Activated T-helper 17 cell treated with anti-CD3 and anti-CD28 coated beads, Interleukin-2, amount 50 U/mL, for 72 hours (primary cell): ENCODE measurements at regions not wholly inside any gene's neighbourhood (a gene's known extent, or its start where the extent isn't known, plus 50 kb on each side); places are given as distances from the start of the nearest gene placed in this dataset.

Experiments
- ATAC-seq: fragments of 150-1000 bp; cut with Tn5 transposase; replicated peaks from 2 replicates; pipeline ENCODE4 v1.10.0; 2021; ENCODE audit warnings: mild to moderate bottlenecking, moderate library complexity
- H3K27ac Mint-ChIP-seq: one replicate; pipeline ENCODE4 v1.8.0; 2022; ENCODE audit warnings: mixed read lengths
- H3K27me3 Mint-ChIP-seq: one replicate; pipeline ENCODE4 v1.8.0; 2022; ENCODE audit warnings: mixed read lengths
- H3K36me3 Mint-ChIP-seq: one replicate; pipeline ENCODE4 v1.8.0; 2022; ENCODE audit warnings: low read depth, mild to moderate bottlenecking, mixed read lengths
- H3K4me1 Mint-ChIP-seq: one replicate; pipeline ENCODE4 v1.8.0; 2022; ENCODE audit warnings: mixed read lengths
- H3K4me3 Mint-ChIP-seq: one replicate; pipeline ENCODE4 v1.8.0; 2022; ENCODE audit warnings: mild to moderate bottlenecking, mixed read lengths
- H3K9me3 Mint-ChIP-seq: one replicate; pipeline ENCODE4 v1.8.0; 2022; ENCODE audit warnings: mixed read lengths

- H3K27ac Mint-ChIP-seq = no peak overlapping the region
- no peaks in the 10 kb centered on the region for H3K4me1 Mint-ChIP-seq
- no peaks in the 10 kb centered on the region for H3K27me3 Mint-ChIP-seq
- H3K36me3 Mint-ChIP-seq = no peaks in the 10 kb centered on the region
- H3K4me3 Mint-ChIP-seq = no peak overlapping the region
- ATAC-seq = no peak
- H3K9me3 Mint-ChIP-seq = no peaks in the 10 kb centered on the region
These were observed 166.0 kb upstream of the WDR11 start for GRCh38 chr10:120685136-120685535.

GRCh38 chr10:120688928-120689327 is 162.2 kb upstream of the WDR11 start:
- Mint-ChIP-seq H3K36me3 (no peaks in the 10 kb centered on the region), H3K9me3 (peaks cover 4% of the 10 kb centered on the region), H3K27ac (no peak overlapping the region), H3K4me3 (no peak overlapping the region), H3K27me3 (no peaks in the 10 kb centered on the region), H3K4me1 (peaks cover 4% of the 10 kb centered on the region)
- no peak for ATAC-seq

GRCh38 chr10:120689777-120690529 is 161.2 kb upstream of the WDR11 start:
- H3K4me1 Mint-ChIP-seq = peaks cover 4% of the 10 kb centered on the region
- ATAC-seq = no peak
- H3K27me3 Mint-ChIP-seq = no peaks in the 10 kb centered on the region
- no peak overlapping the region for H3K4me3 Mint-ChIP-seq
- H3K9me3 Mint-ChIP-seq = peaks cover 4% of the 10 kb centered on the region
- no peak overlapping the region for H3K27ac Mint-ChIP-seq
- no peaks in the 10 kb centered on the region for H3K36me3 Mint-ChIP-seq

GRCh38 chr10:120691625-120692024 is 159.5 kb upstream of the WDR11 start:
- Mint-ChIP-seq H3K4me3 (peak overlapping the region; percentile 17), H3K4me1 (peaks cover 4% of the 10 kb centered on the region), H3K27ac (no peak overlapping the region), H3K36me3 (no peaks in the 10 kb centered on the region), H3K9me3 (peaks cover 4% of the 10 kb centered on the region), H3K27me3 (no peaks in the 10 kb centered on the region)
- ATAC-seq = no peak

DNA sequence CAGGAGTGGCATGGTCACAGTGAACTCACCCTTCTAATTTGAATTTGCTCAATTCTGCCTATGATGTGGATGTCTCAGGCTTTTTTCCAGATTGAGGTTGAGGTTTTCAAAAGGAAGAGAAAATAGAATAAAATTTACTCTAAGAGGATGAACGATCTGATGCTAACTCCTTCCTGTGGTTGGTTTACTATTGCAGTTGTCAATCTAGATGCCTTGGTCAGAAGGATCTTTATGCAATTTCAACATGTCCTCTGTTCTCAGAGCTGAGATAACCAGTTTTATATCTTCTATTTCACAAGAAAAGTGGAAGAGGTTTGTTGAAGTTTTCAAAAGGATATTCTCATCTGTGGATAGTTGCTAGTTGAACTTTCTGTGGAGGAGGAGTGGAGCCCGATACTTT is 150.7 kb upstream of the WDR11 start:
- Mint-ChIP-seq H3K27ac (no peak overlapping the region), H3K9me3 (peaks cover 15% of the 10 kb centered on the region), H3K4me3 (no peak overlapping the region), H3K36me3 (no peaks in the 10 kb centered on the region), H3K27me3 (peaks cover 8% of the 10 kb centered on the region), H3K4me1 (no peaks in the 10 kb centered on the region)
- ATAC-seq = no peak

DNA sequence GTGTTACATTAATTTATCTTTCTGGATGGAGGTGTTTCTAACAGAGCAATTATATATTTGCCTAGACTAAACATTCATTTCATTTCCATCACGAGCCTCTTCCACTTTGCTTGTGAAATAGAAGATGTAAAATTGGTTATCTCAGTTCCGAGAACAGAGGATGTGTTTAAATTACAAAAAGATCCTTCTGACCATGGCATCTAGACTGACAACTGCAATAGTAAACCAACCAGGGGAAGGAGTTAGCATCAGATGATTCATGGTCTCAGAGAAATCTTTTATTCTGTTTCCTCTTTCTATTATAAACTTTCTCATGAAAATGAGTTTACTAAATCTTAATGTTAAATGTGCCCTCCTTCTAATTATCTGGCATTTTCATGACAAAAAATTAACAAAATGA is 149.8 kb upstream of the WDR11 start:
- H3K9me3 Mint-ChIP-seq = peaks cover 15% of the 10 kb centered on the region
- no peaks in the 10 kb centered on the region for H3K4me1 Mint-ChIP-seq
- no peak for ATAC-seq
- no peak overlapping the region for H3K4me3 Mint-ChIP-seq
- H3K36me3 Mint-ChIP-seq = no peaks in the 10 kb centered on the region
- no peak overlapping the region for H3K27ac Mint-ChIP-seq
- peaks cover 8% of the 10 kb centered on the region for H3K27me3 Mint-ChIP-seq

- Mint-ChIP-seq H3K9me3 (peaks cover 12% of the 10 kb centered on the region), H3K4me1 (no peaks in the 10 kb centered on the region), H3K27ac (no peak overlapping the region), H3K36me3 (no peaks in the 10 kb centered on the region), H3K4me3 (no peak overlapping the region), H3K27me3 (peaks cover 8% of the 10 kb centered on the region)
- no peak for ATAC-seq
These were observed 149.1 kb upstream of the WDR11 start for GRCh38 chr10:120702032-120702431.

DNA sequence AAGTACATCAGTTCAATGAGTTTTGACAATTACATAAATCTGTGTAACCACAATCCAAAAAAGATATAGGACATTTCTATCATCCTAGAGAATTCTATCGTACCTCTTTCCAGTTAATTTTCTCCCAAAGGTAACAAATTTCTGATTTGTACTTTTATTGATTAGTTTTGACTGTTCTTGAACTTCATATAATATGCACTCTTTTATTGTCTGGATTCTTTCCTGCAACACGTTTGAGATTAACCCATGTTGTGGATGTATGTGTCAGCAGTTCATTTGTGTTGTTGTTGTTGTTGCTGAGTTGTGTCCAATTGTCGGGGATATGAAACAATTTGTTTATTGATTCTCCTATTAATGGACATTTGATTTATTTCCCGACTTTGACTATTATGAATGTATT is 145.9 kb upstream of the WDR11 start:
- peaks cover 6% of the 10 kb centered on the region for H3K27me3 Mint-ChIP-seq
- no peak overlapping the region for H3K4me3 Mint-ChIP-seq
- H3K27ac Mint-ChIP-seq = no peak overlapping the region
- no peaks in the 10 kb centered on the region for H3K4me1 Mint-ChIP-seq
- no peaks in the 10 kb centered on the region for H3K36me3 Mint-ChIP-seq
- H3K9me3 Mint-ChIP-seq = no peaks in the 10 kb centered on the region
- no peak for ATAC-seq

GRCh38 chr10:120710076-120710475 is 141.1 kb upstream of the WDR11 start:
- Mint-ChIP-seq H3K4me1 (no peaks in the 10 kb centered on the region), H3K4me3 (no peak overlapping the region), H3K27me3 (peaks cover 4% of the 10 kb centered on the region), H3K27ac (no peak overlapping the region), H3K36me3 (no peaks in the 10 kb centered on the region), H3K9me3 (no peaks in the 10 kb centered on the region)
- no peak for ATAC-seq

DNA sequence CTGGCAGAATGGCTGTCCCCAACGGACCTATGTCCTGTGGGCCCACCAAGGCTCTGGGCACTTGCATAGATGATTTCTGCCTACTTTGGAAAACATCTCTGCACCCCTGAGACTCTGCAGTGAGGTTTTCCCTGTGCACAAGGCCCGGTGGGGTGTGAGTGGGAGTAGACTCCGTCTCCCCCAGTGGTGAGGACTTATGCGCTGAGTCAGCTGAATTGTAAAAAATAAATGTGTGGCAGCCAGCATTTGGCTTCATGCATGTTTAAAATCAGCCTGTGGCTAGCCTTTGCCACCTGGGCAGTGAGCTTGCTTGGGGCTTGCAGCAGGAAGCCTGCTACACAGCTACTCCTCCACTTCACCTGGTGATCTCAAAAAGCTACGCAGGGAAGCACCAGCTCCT is 139.3 kb upstream of the WDR11 start:
- ATAC-seq = no peak
- Mint-ChIP-seq H3K4me1 (no peaks in the 10 kb centered on the region), H3K4me3 (no peak overlapping the region), H3K27me3 (peaks cover 4% of the 10 kb centered on the region), H3K9me3 (no peaks in the 10 kb centered on the region), H3K27ac (no peak overlapping the region), H3K36me3 (no peaks in the 10 kb centered on the region)

- no peaks in the 10 kb centered on the region for H3K9me3 Mint-ChIP-seq
- no peak overlapping the region for H3K4me3 Mint-ChIP-seq
- H3K4me1 Mint-ChIP-seq = no peaks in the 10 kb centered on the region
- H3K27me3 Mint-ChIP-seq = peaks cover 4% of the 10 kb centered on the region
- H3K36me3 Mint-ChIP-seq = no peaks in the 10 kb centered on the region
- no peak for ATAC-seq
- no peak overlapping the region for H3K27ac Mint-ChIP-seq
These were observed 137.5 kb upstream of the WDR11 start for GRCh38 chr10:120713573-120714205.

- no peak overlapping the region for H3K4me3 Mint-ChIP-seq
- H3K9me3 Mint-ChIP-seq = no peaks in the 10 kb centered on the region
- H3K27me3 Mint-ChIP-seq = no peaks in the 10 kb centered on the region
- H3K36me3 Mint-ChIP-seq = no peaks in the 10 kb centered on the region
- no peak overlapping the region for H3K27ac Mint-ChIP-seq
- H3K4me1 Mint-ChIP-seq = no peaks in the 10 kb centered on the region
- ATAC-seq = no peak
These were observed 136.0 kb upstream of the WDR11 start for GRCh38 chr10:120715171-120715570.

DNA sequence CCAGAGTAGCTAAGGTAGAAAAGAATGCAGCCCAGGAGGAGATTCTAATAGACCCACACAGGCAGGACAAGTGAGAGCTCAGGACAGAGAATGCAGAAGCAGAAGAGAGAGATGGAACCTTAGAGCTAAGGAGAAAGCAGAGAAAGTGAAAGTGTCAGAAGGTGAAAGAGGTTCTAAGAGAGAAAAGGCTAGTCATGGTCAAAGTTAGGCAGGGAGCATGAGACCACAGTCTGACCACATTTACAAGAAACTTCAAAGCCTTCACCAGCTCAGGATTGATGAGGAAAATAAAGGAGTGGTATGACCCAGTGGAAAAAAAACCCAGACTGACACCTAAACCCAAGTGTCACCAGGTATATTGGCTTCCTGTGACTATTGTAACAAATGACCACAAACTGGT is 131.8 kb upstream of the WDR11 start:
- Mint-ChIP-seq H3K36me3 (no peaks in the 10 kb centered on the region), H3K4me3 (no peak overlapping the region), H3K9me3 (no peaks in the 10 kb centered on the region), H3K4me1 (no peaks in the 10 kb centered on the region), H3K27ac (no peak overlapping the region), H3K27me3 (no peaks in the 10 kb centered on the region)
- no peak for ATAC-seq

GRCh38 chr10:120727001-120727400 is 124.2 kb upstream of the WDR11 start:
- ATAC-seq = no peak
- Mint-ChIP-seq H3K36me3 (no peaks in the 10 kb centered on the region), H3K27ac (no peak overlapping the region), H3K4me3 (no peak overlapping the region), H3K4me1 (no peaks in the 10 kb centered on the region), H3K9me3 (no peaks in the 10 kb centered on the region), H3K27me3 (peaks cover 3% of the 10 kb centered on the region)

DNA sequence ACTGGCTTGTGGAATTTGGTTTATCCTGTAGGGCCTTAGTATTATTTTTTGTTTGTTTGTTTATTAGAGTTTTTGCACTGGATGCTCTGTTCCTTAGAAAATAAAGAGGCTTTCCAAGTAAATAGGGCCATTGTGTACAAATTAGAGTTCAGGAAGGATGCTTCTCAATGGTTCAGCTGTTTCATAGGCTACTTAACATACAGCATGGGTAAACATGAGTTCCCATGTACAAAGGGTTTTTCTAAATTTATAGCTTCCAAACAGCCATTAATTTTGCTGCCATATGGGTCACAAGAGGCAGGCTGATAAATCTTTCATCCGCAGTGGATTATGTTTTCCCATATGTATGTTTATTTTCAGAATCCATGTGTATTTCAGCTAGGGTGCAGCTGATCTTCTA is 121.6 kb upstream of the WDR11 start:
- Mint-ChIP-seq H3K9me3 (no peaks in the 10 kb centered on the region), H3K27me3 (peaks cover 6% of the 10 kb centered on the region), H3K4me1 (no peaks in the 10 kb centered on the region), H3K27ac (no peak overlapping the region), H3K36me3 (no peaks in the 10 kb centered on the region), H3K4me3 (no peak overlapping the region)
- no peak for ATAC-seq
